ENCODE measurements at regions not wholly inside any gene's neighbourhood (a gene's known extent, or its start where the extent isn't known, plus 50 kb on each side); places are given as distances from the start of the nearest gene placed in this dataset.
"Not testable (repeated sequence)": the region's sequence is repeated elsewhere in the genome, so short reads cannot be mapped to it uniquely, and the experiment has no call there.

DNA sequence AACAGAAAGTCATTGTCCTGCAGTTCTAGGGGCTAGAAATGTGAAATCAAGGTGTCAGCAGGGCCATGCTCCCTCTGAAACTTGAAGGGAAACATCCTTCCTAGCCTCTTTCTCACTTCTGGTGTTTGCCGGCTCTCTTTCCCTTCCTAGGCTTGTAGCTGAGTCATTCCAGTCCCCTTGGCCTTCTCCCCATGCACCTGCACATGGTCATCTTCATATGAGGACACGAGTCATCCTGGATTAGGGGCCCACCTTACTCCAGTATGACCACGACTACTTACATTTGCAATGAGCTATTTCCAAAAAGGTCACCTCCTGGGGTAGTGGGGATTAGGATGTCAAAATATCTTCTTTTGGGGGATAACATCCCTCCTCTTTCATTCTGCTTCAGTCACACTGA, 168.5 kb upstream of the CXCR4 start:
- TF ChIP-seq, protein P1, sequence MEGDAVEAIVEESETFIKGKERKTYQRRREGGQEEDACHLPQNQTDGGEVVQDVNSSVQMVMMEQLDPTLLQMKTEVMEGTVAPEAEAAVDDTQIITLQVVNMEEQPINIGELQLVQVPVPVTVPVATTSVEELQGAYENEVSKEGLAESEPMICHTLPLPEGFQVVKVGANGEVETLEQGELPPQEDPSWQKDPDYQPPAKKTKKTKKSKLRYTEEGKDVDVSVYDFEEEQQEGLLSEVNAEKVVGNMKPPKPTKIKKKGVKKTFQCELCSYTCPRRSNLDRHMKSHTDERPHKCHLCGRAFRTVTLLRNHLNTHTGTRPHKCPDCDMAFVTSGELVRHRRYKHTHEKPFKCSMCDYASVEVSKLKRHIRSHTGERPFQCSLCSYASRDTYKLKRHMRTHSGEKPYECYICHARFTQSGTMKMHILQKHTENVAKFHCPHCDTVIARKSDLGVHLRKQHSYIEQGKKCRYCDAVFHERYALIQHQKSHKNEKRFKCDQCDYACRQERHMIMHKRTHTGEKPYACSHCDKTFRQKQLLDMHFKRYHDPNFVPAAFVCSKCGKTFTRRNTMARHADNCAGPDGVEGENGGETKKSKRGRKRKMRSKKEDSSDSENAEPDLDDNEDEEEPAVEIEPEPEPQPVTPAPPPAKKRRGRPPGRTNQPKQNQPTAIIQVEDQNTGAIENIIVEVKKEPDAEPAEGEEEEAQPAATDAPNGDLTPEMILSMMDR (IDR thresholded peaks at IDR 0.05), result no peak
- Mint-ChIP-seq H3K9me3 (ENCODE audit: unreplicated experiment) (no peaks in the 10 kb centered on the region), H3K27me3 (ENCODE audit: unreplicated experiment) (no peaks in the 10 kb centered on the region), H3K36me3 (ENCODE audit: unreplicated experiment) (no peaks in the 10 kb centered on the region), H3K4me1 (ENCODE audit: unreplicated experiment) (no peaks in the 10 kb centered on the region), H3K27ac (ENCODE audit: unreplicated experiment) (no peak overlapping the region), H3K4me3 (ENCODE audit: unreplicated experiment) (no peak overlapping the region)
- DNase-seq (ENCODE audit: extremely low spot score, unreplicated experiment), result no peak

DNA sequence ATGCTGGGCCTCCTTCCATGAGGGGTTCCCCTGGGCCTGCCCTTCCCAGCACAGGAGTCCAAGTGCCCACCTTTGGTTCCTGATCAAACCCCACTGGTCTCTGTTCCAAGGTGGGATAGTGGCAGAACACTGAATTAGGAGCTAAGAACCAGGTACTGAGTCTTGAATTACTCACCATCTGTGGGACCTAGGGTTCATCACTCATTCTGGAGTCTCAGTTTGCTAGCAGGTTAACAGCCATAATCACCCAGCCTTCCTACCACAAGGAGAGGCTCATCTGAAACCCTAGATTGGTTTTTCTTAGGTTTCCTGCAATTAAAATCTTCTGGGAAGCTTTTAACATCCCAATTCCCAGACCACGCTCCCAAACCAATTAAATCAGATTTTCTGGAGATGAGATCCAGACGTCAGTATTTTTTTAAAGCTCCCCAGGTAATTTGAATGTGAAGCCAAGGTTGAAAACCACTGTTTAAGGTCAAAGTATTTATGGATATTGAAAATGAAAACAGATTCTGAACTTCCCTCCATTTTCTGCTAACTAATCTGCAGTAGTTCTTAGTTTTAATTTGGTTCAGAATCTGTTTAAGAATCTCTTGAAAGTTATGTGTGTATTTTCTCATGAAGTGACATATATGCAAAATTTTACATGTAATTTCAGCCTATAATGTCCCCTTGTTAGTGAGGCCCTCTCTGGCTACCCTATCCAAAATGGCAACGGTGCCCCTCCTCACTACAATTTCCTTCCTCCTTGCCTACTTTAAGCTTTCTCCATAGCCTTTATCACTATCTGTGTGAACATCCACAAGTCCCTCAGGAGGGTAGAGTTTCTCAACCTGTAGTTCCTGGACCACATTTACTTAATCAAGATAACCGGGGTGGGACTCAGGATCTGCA, 166.5 kb upstream of the CXCR4 start:
- no peaks in the 10 kb centered on the region for H3K4me1 Mint-ChIP-seq (ENCODE audit: unreplicated experiment)
- DNase-seq (ENCODE audit: extremely low spot score, unreplicated experiment), result no peak
- H3K27me3 Mint-ChIP-seq (ENCODE audit: unreplicated experiment), result no peaks in the 10 kb centered on the region
- no peak overlapping the region for H3K4me3 Mint-ChIP-seq (ENCODE audit: unreplicated experiment)
- TF ChIP-seq, protein P1 (IDR thresholded peaks at IDR 0.05), result no peak
- H3K27ac Mint-ChIP-seq (ENCODE audit: unreplicated experiment), result no peak overlapping the region
- H3K9me3 Mint-ChIP-seq (ENCODE audit: unreplicated experiment), result no peaks in the 10 kb centered on the region
- H3K36me3 Mint-ChIP-seq (ENCODE audit: unreplicated experiment), result no peaks in the 10 kb centered on the region

DNA sequence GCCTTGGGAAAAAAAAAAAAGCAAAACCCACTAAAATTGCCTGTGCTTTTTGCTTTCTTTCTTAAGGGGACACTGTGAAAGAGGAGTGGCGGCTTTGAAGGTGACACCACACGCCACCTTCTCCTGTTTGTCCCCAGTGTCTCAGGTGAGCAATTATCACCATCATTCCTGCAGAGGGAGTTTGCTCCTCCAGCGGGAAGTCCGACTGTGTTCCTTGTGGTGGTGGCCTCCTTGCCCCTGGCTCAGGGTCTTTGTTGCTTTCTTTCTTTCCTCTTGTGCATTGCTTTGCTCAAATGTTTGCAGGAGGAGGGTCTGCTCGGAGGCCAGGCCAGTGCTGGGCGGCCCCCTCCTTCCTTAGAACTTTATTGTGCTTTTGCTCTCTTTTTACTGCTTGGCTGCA, 164.3 kb upstream of the CXCR4 start:
- H3K9me3 Mint-ChIP-seq (ENCODE audit: unreplicated experiment), result no peaks in the 10 kb centered on the region
- no peaks in the 10 kb centered on the region for H3K36me3 Mint-ChIP-seq (ENCODE audit: unreplicated experiment)
- no peak for DNase-seq (ENCODE audit: extremely low spot score, unreplicated experiment)
- no peak overlapping the region for H3K4me3 Mint-ChIP-seq (ENCODE audit: unreplicated experiment)
- no peak overlapping the region for H3K27ac Mint-ChIP-seq (ENCODE audit: unreplicated experiment)
- H3K4me1 Mint-ChIP-seq (ENCODE audit: unreplicated experiment), result no peaks in the 10 kb centered on the region
- no peaks in the 10 kb centered on the region for H3K27me3 Mint-ChIP-seq (ENCODE audit: unreplicated experiment)
- TF ChIP-seq, protein P1 (IDR thresholded peaks at IDR 0.05), result no peak

DNA sequence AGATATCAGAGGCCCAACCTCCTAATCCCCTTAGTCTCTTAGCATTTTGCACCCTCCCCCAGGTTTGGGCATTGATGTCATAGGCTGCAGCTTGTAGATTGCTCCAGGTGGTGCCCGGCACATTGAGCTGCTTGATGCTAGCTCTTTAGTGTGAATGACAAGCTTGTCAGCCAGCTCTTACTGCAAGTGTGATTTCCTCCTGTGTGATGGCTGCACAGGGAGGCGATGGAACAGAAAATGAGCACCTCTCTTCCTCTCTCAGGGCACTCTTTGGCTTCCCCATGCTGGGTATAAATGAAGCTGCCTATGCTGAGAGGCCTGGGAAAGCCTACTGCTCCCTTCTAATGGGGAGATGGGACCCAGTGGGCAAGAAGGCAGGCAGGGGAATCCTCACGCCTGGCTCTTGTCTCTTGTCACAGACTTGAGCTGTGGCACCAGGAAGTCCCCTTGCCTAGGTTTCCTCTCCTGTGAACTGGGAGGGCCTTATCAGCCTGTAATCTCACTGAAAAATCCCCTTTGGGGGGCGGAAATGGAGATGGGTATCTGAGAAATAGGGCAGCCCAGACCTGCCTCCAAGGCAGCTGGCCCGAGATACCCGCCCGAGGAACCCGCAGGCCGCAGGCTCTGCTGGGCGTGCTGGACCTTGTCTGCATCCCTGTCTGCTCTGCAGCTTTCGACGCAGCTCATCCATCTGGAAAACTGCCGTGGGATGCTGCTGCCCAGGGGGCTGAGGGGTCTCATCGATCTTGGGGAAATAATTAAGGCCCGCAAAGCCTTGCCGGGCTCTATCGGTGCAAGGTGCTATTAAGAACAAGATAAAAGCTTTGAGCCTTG, 163.5 kb upstream of the CXCR4 start:
- Mint-ChIP-seq H3K36me3 (ENCODE audit: unreplicated experiment) (no peaks in the 10 kb centered on the region), H3K9me3 (ENCODE audit: unreplicated experiment) (no peaks in the 10 kb centered on the region), H3K4me1 (ENCODE audit: unreplicated experiment) (no peaks in the 10 kb centered on the region), H3K27me3 (ENCODE audit: unreplicated experiment) (no peaks in the 10 kb centered on the region), H3K27ac (ENCODE audit: unreplicated experiment) (no peak overlapping the region), H3K4me3 (ENCODE audit: unreplicated experiment) (no peak overlapping the region)
- DNase-seq (ENCODE audit: extremely low spot score, unreplicated experiment), result no peak
- TF ChIP-seq, protein P1 (IDR thresholded peaks at IDR 0.05), result no peak

DNA sequence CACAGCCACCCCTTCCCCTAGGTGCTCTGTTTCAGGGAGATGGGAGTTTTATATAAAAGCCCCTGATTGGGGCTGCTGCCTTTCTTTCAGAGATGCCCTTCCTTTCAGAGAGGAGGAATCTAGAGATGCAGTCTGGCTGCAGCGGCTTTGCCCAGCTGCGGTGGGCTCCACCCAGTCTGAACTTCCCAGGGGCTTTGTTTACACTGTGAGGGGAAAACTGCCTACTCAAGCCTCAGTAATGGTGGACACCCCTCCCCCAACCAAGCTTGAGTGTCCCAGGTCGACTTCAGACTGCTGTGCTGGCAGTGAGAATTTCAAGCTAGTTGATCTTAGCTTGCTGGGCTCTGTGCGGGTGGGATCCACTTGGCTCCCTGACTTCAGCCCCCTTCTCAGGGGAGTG, 148.4 kb upstream of the CXCR4 start:
- not testable (repeated sequence) for H3K4me3 Mint-ChIP-seq (ENCODE audit: unreplicated experiment); H3K4me1 Mint-ChIP-seq (ENCODE audit: unreplicated experiment); H3K36me3 Mint-ChIP-seq (ENCODE audit: unreplicated experiment); H3K27me3 Mint-ChIP-seq (ENCODE audit: unreplicated experiment); DNase-seq (ENCODE audit: extremely low spot score, unreplicated experiment); H3K27ac Mint-ChIP-seq (ENCODE audit: unreplicated experiment)
- peaks cover 16% of the 10 kb centered on the region for H3K9me3 Mint-ChIP-seq (ENCODE audit: unreplicated experiment)
